GM18951 (cell line): ENCODE measurements at regions not wholly inside any gene's neighbourhood (a gene's known extent, or its start where the extent isn't known, plus 50 kb on each side); places are given as distances from the start of the nearest gene placed in this dataset.

Source experiments
- POLR2A ChIP-seq: IDR thresholded peaks from 4 replicates; pipeline ENCODE4 v1.6.1; 2011; ENCODE audit warnings: mild to moderate bottlenecking; ENCODE audit not compliant: insufficient read length, insufficient read depth; ENCODE audit errors: extremely low read depth
- in situ Hi-C: fragments of 300-500 bp; cut with MboI; formaldehyde crosslinking; loops from one replicate; pipeline ENCODE4 v1.12.0; 2022; ENCODE audit warnings: low sequenced_read_pairs, mixed read lengths, inconsistent platforms; ENCODE audit not compliant: unreplicated experiment

DNA sequence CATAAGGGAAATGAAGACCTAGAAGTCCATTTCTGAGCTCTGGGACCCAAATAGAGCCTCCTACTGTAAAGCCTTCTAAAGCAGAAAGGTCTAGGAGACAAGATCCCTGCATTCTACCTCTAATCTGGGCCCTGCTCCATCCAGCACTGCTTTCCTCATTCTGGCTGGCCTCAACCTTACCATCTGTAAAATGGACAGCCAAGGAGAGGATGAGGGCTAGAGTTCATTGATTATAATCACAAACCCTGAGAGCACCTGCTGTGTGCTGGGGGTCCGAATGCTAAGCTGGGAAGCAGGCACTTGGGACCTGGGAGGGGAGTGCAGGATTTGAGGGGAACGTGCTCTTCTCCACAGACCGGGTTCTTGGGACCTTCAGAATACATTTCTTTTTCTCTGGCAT is 454.0 kb upstream of the ZMIZ1 start:
- in situ Hi-C loops, result no loop called here
- no peak for TF ChIP-seq POLR2A

DNA sequence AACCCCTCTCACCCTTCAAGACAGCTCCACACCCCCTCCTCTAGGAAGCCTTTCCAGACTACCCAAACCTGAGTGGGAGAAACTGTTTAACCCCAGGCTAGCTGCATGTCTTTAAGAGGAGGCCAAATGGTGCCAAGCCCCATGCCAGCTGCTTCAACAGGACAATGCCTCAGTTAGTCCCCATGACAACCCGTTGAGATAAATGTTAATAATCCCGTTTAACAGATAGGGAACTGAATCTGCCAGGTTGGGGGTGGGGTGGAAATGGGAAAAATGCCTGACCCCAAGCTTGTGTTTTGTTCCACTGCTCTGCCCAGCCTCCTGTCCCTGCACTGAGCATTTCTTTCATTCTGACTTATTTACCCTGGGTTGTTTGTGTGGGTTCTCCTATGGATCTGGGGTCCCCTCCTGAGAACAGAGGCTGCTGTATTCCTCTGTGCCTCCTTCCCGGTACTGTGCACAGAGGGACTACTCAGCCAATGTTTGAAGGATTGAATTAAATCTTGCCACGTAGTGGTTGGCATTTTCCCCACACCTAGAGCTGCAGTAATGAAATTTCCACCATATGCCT is 452.6 kb upstream of the ZMIZ1 start:
- in situ Hi-C loops, result no loop called here

DNA sequence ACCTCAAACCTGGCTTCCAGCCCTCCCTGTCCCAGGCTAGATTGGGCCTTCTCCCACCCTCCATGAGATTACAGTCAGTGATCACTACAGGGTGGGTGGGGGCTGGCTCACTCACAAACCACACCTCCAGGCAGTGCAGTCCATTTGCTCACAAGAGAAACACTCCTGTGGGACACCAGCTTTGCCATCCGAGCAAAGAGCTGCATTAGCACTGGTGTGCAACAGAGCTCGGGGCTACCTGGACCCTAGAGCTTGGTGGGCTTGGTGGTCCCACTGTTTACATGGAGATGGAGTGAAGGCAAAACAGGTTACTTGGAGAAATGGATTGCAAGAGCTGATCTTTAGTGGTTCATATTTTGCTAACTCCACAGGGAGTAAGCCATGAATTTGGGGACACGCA is 451.7 kb upstream of the ZMIZ1 start:
- TF ChIP-seq POLR2A, result no peak
- in situ Hi-C loops, result no loop called here

More for the DNA sequence above, 452.6 kb upstream of the ZMIZ1 start:
- TF ChIP-seq POLR2A, result no peak

DNA sequence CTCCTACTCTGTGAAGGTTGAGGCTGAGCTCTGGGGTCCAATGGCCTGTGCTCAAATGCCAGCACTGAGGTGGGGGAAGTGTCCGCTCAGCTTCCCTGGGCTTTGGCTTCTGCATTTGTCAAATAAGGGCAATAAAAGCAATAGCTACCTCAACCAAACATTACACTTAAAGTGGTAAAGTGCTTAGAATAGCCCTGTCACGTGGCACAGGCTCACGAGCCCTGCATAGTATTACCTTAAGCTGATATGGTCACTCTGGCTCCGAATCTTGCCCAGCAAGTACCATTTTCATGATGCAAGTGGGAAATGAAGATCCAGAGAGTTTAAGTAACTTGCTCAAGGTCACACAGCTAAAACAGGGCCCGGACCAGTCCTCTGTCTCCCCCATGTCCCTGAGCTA is 451.1 kb upstream of the ZMIZ1 start:
- in situ Hi-C loops, result no loop called here
- TF ChIP-seq POLR2A, result no peak

DNA sequence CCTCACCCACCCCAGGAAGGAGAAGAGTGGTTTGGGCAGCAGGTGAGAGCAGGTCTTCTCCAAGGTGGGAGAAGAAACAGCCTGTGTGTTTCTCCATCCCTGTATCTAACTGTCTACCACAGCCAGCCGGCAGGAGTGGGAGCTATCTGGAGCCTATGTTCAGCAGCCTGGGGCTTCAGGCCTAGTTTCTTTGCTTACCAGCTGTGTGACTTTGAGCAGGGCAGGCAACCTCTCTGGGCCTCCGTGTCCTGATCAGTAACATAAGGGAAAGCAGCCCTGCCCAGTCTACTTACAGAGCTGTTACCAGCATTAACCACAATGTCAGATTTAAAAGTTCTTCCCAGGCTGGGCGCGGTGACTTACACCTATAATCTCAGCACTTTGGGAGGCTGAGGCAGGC is 450.7 kb upstream of the ZMIZ1 start:
- in situ Hi-C loops, result no loop called here
- no peak for TF ChIP-seq POLR2A

DNA sequence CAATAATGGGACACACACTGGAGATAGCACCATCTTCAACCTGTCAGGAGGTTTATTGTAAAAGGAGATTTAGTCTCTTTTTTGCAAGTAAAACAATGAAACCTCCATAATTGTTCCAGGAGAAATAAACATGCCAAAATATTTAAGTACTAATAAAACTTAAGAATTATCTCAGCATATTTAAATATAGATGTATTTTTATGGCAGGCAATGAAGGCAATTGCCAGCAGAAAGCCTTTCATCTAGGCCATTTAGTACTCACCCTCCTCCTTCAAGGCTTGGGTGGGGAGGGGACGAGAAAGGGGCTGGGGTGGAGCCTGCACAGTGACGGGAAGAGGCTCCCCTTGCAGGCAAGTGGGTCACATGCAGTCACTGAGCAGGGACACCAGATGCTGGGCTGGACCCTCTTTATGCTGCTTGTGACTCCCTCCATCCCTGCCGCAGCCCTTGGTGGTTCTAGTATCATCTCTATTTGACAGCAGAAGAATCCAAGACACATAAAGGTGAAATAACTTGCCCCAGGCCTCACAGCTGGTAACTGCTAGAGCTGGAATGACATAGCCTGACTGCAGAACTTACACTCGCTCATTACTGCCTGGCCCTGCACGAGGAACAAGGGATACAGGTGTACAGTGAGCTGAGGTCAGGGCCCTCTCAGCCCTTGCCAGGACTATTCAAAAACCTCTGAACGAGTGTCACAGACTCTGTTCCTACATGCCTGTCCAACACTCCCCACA is 449.5 kb upstream of the ZMIZ1 start:
- TF ChIP-seq POLR2A, result no peak

DNA sequence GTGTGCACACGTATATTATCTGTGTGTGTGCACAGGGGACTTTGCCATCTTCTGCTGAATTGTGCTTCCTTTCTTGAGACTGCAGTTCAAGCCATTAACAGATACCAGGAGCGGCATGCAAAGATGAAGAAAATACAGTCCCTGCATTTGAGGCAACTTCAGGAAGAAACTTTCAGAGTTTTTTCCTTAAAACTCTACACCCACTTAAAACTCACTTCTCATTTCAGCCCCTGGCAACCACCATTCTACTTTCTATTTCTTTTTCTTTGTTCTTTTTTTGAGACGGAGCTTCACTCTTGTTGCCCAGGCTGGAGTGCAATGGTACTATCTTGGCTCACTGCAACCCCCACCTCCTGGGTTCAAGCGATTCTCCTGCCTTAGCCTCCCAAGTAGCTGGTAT is 448.9 kb upstream of the ZMIZ1 start:
- TF ChIP-seq POLR2A, result no peak
- in situ Hi-C loops, result no loop called here

More for the DNA sequence above, 449.5 kb upstream of the ZMIZ1 start:
- in situ Hi-C loops, result no loop called here

DNA sequence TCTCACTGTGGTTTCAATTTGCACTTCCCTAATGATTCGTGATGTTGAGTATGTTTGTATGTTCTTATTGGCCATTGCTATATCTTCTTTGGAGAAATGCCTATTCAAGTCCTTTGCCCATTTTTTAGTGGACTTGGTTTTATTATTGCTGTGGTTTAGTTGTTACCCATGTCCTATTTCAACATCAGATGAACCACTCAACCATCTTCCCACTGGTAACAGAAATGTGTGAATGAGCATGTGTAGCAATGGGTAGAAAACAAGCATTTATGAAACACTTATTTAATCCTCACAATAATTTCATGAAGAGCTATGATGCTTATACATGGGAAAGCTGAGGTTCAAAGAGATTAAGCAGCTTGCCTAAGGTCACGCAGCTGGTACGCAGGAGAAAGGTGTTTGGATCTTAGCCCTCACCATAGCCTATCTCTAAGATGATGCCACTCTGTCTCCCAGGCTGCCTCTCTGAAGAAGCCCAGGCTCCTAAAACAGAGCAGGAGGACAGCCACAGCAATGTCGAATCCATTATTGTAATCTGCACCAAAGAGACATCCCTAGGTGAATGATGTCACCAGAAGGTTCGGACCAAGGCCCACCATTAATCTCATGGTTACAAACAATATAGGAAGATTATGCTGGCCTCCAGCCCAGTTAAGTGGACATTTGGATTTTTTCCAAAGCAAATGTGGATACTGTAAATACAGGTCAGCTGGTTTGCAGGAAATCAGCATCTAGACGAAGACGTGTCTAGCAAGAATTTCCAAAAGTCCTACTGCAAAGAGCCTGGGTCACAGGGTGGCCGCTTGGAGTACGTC is 447.6 kb upstream of the ZMIZ1 start:
- TF ChIP-seq POLR2A, result no peak
- in situ Hi-C loops, result no loop called here

DNA sequence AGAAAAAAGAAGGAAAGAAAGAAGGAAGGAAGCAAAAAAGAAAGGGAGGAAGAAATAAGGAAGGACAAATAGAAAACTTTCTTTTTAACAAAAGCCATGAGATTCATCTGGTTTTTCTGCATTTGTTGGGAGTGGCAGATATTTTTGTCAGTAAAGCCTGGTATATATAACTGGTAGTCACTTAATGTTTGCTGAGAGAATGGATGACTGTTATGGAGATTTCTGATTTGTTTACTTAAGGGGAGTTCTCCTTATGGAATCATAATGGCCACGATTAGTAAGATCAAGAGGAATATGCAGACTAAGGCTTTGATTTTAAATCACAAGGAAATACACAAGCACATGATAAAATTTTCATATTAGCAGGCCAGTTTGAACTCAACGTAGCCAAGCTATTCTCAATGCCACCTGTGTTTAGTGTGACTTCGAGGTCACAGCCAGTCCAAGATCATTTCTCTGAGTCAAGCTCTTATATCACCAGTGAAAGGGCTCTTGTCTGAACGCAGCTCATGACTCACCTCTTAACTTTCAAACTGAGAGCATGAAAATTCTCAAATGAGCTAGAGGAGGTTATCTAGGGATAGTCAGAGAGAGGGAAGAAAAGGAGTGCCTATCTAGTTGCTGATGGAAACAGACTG is 445.1 kb upstream of the ZMIZ1 start:
- in situ Hi-C loops, result no loop called here
- no peak for TF ChIP-seq POLR2A

DNA sequence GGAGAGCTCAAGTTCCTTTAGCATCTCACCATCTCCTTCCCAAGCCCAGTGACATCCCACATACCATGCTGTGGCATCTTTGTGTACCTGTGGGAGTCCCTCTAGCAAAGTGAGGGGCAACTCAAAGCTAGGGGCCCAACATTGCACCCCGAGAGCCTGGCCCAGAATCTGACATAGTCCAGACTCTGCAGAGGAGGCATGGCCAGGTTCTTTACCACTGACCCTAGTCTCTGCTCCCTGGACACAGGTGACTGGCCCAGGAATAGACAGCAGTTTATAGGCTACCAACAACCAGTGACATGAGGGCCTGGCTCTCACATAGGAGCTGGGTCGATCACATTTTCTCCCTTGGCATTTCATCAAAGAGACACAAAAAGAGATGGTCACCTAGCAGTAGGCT is 444.0 kb upstream of the ZMIZ1 start:
- no peak for TF ChIP-seq POLR2A

DNA sequence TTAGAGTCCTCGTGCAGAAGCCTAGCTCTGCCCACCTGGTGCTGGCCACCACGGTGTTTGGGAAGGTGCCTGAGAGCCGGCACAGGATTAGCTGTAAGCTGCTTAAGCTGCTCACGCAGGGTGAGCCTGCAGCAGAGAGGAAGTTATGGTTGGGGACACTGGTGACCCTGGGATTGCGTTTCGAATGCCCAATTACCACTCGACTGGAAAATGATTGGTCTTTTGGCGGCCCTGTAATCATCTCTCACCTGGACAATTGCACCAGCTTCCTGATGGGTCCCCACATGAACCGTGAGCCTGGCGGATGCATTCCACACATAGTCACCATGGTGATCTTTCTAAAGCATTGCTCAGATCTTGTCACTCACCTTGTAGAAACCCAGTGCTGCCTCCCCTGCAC is 442.3 kb upstream of the ZMIZ1 start:
- in situ Hi-C loops, result no loop called here
- TF ChIP-seq POLR2A, result no peak

More for the DNA sequence above, 444.0 kb upstream of the ZMIZ1 start:
- in situ Hi-C loops, result no loop called here

DNA sequence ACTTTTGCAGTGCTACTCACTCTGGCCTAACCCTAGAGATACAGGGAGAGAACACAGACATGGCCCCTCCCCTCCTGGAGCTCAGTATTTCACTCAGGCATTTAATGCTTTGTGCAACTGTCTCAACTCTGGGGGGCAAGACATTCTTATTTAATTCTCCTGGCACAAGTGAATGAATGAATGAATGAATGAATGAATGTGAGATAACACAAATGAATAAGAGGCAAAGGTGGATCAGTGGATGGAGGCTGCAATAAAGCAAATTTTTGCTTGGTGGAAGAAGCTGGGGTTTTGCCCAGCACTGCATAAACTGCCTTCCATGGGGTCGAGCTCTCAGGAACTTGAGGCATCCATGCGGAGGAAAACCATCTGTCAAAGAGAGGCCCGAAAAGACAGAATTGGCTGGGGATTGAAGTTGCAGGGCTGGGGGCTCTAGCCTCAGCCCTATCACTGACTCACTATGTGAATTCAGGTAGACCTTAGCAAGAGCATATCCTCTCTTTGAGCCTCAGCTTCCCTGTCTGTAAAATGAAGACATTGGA is 441.4 kb upstream of the ZMIZ1 start:
- TF ChIP-seq POLR2A, result no peak
- in situ Hi-C loops, result no loop called here

DNA sequence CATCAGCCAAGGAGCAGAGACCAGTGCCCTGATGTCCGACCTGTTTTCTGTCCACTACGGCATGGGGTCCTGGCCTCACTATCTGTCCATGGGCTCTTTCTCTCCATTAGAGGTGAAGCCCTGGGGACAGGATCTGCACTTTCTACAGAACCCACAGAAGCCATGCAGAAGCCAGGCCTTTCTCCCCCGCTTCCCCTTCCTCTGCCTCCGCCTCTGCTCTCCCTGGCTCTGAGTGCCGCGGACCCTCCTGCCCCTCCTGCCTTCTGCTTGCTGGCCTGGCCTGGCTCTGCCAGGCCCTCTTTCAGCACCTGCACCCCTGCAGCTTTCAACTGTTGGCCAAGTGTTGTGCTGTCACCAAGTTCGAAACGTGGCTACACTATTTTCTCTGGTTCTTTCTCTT is 439.8 kb upstream of the ZMIZ1 start:
- TF ChIP-seq POLR2A, result no peak
- in situ Hi-C loops, result no loop called here
